ENCODE measurements at regions not wholly inside any gene's neighbourhood (a gene's known extent, or its start where the extent isn't known, plus 50 kb on each side); places are given as distances from the start of the nearest gene placed in this dataset.

GRCh38 chr5:97751540-97751939 is 568.5 kb upstream of the RIOK2 start:
- DNase-seq (ENCODE audit: low spot score), result no peak
- H3K9me3 ChIP-seq (ENCODE audit: control insufficient read depth in 4 of 4, low read length in 3 of 4), result no peaks in the 10 kb centered on the region
- H3K27me3 ChIP-seq (ENCODE audit: control insufficient read depth in 4 of 4, insufficient read depth in 4 of 4, low read length in 3 of 4), result no peaks in the 10 kb centered on the region
- no peak overlapping the region for H3K9ac ChIP-seq (ENCODE audit: low read depth in 1 of 2, low read length in 2 of 2)
- no peak for TF ChIP-seq HNF4A (conservative IDR thresholded peaks at IDR 0.05)
- TF ChIP-seq FOXA2 (IDR thresholded peaks at IDR 0.05), result no peak
- TF ChIP-seq HNF4G (IDR thresholded peaks at IDR 0.05), result no peak
- TF ChIP-seq NR2F2 (IDR thresholded peaks at IDR 0.05), result no peak
- TF ChIP-seq RAD21 (IDR thresholded peaks at IDR 0.05), result no peak
- TF ChIP-seq SP1 (IDR thresholded peaks at IDR 0.05), result no peak
- TF ChIP-seq ATF3 (IDR thresholded peaks at IDR 0.05), result no peak
- 58% methylated on average over 1 of the region's 1 CpG for WGBS
- H3K4me1 ChIP-seq (ENCODE audit: control insufficient read depth in 4 of 4, insufficient read depth in 4 of 4, low read length in 3 of 4), result no peaks in the 10 kb centered on the region
- no peak overlapping the region for H3K4me3 ChIP-seq (ENCODE audit: low read depth in 1 of 3, low read length in 3 of 3)
- H3K27ac ChIP-seq (ENCODE audit: low read depth in 1 of 2, low read length in 2 of 2), result no peak overlapping the region
- H3K36me3 ChIP-seq (ENCODE audit: control insufficient read depth in 4 of 4, insufficient read depth in 3 of 4, low read depth in 1 of 4, low read length in 3 of 4), result no peaks in the 10 kb centered on the region

- no peak overlapping the region for H3K9ac ChIP-seq (ENCODE audit: low read depth in 1 of 2, low read length in 2 of 2)
- H3K27me3 ChIP-seq (ENCODE audit: control insufficient read depth in 4 of 4, insufficient read depth in 4 of 4, low read length in 3 of 4), result no peaks in the 10 kb centered on the region
- H3K4me3 ChIP-seq (ENCODE audit: low read depth in 1 of 3, low read length in 3 of 3), result no peak overlapping the region
- no peak overlapping the region for H3K27ac ChIP-seq (ENCODE audit: low read depth in 1 of 2, low read length in 2 of 2)
- no peaks in the 10 kb centered on the region for H3K9me3 ChIP-seq (ENCODE audit: control insufficient read depth in 4 of 4, low read length in 3 of 4)
- no peak for DNase-seq (ENCODE audit: low spot score)
- no peaks in the 10 kb centered on the region for H3K36me3 ChIP-seq (ENCODE audit: control insufficient read depth in 4 of 4, insufficient read depth in 3 of 4, low read depth in 1 of 4, low read length in 3 of 4)
- TF ChIP-seq ZBTB33 (IDR thresholded peaks at IDR 0.05) (no peak), NR2F2 (IDR thresholded peaks at IDR 0.05) (no peak), FOXA2 (IDR thresholded peaks at IDR 0.05) (no peak), CTCF (IDR thresholded peaks at IDR 0.05; ENCODE audit: low read depth, low read length, missing input control) (no peak), HNF4G (IDR thresholded peaks at IDR 0.05) (no peak), MAX (IDR thresholded peaks at IDR 0.05) (no peak), JUND (IDR thresholded peaks at IDR 0.05) (no peak)
- no peaks in the 10 kb centered on the region for H3K4me1 ChIP-seq (ENCODE audit: control insufficient read depth in 4 of 4, insufficient read depth in 4 of 4, low read length in 3 of 4)
Observed at GRCh38 chr5:97752871-97753270, 569.8 kb upstream of the RIOK2 start.

- Histone ChIP-seq H3K27me3 (ENCODE audit: control insufficient read depth in 4 of 4, insufficient read depth in 4 of 4, low read length in 3 of 4) (no peaks in the 10 kb centered on the region), H3K9ac (ENCODE audit: low read depth in 1 of 2, low read length in 2 of 2) (no peak overlapping the region), H3K36me3 (ENCODE audit: control insufficient read depth in 4 of 4, insufficient read depth in 3 of 4, low read depth in 1 of 4, low read length in 3 of 4) (no peaks in the 10 kb centered on the region), H3K27ac (ENCODE audit: low read depth in 1 of 2, low read length in 2 of 2) (no peak overlapping the region), H3K4me1 (ENCODE audit: control insufficient read depth in 4 of 4, insufficient read depth in 4 of 4, low read length in 3 of 4) (peaks cover 0 to 1% (median 0%) of the 10 kb centered on the region in 4 donors), H3K9me3 (ENCODE audit: control insufficient read depth in 4 of 4, low read length in 3 of 4) (no peaks in the 10 kb centered on the region), H3K4me3 (ENCODE audit: low read depth in 1 of 3, low read length in 3 of 3) (no peak overlapping the region)
- TF ChIP-seq NR2F2 (IDR thresholded peaks at IDR 0.05) (no peak), ZBTB33 (IDR thresholded peaks at IDR 0.05) (no peak), CTCF (IDR thresholded peaks at IDR 0.05; ENCODE audit: low read depth, low read length, missing input control) (no peak), FOXA2 (IDR thresholded peaks at IDR 0.05) (no peak), MAX (IDR thresholded peaks at IDR 0.05) (no peak), JUND (IDR thresholded peaks at IDR 0.05) (no peak), RXRA (IDR thresholded peaks at IDR 0.05) (no peak), TAF1 (conservative IDR thresholded peaks at IDR 0.05) (no peak), RAD21 (IDR thresholded peaks at IDR 0.05) (no peak)
- no peak for DNase-seq (ENCODE audit: low spot score)
Observed at GRCh38 chr5:97762483-97762882, 579.4 kb upstream of the RIOK2 start.

Measured in liver (tissue), 8 donors.